ENCODE measurements at regions not wholly inside any gene's neighbourhood (a gene's known extent, or its start where the extent isn't known, plus 50 kb on each side); places are given as distances from the start of the nearest gene placed in this dataset.

DNA sequence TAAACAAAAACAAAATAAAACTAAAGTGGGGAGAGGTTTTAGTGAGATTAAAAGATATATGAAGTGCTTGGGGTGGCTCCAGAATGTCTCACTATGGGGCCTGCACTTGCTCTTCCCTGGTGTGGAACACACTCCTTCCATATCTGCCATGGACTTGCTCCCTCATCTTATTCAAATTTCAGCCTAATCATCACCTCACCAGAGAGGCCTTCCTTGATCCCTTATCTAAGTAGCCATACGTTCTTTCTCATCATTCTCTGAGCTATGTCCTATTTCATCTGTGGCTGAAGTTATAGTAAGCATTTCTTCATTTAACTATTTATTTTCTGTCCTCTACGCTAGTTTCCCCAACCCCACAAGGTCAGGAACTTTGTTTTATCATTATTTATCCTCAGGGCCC, 511.7 kb downstream of the NTRK3 start:
- TF ChIP-seq, protein P1, sequence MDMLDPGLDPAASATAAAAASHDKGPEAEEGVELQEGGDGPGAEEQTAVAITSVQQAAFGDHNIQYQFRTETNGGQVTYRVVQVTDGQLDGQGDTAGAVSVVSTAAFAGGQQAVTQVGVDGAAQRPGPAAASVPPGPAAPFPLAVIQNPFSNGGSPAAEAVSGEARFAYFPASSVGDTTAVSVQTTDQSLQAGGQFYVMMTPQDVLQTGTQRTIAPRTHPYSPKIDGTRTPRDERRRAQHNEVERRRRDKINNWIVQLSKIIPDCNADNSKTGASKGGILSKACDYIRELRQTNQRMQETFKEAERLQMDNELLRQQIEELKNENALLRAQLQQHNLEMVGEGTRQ (IDR thresholded peaks at IDR 0.05): no peak
- TF ChIP-seq RAD21 (conservative IDR thresholded peaks at IDR 0.05 in 1 of 2, IDR thresholded peaks at IDR 0.05 in 1 of 2) (no peak), ZC3H11A (IDR thresholded peaks at IDR 0.05) (no peak), POLR2A (IDR thresholded peaks at IDR 0.05; ENCODE audit: low read length) (no peak), RCOR1 (IDR thresholded peaks at IDR 0.05; ENCODE audit: low read depth, low read length) (no peak), EP300 (IDR thresholded peaks at IDR 0.05) (no peak), JUN (IDR thresholded peaks at IDR 0.05) (no peak), HDAC2 (IDR thresholded peaks at IDR 0.05) (no peak), ZSCAN20 (CRISPR knock-in tag; IDR thresholded peaks at IDR 0.05) (no peak)
- TF ChIP-seq, protein P2, sequence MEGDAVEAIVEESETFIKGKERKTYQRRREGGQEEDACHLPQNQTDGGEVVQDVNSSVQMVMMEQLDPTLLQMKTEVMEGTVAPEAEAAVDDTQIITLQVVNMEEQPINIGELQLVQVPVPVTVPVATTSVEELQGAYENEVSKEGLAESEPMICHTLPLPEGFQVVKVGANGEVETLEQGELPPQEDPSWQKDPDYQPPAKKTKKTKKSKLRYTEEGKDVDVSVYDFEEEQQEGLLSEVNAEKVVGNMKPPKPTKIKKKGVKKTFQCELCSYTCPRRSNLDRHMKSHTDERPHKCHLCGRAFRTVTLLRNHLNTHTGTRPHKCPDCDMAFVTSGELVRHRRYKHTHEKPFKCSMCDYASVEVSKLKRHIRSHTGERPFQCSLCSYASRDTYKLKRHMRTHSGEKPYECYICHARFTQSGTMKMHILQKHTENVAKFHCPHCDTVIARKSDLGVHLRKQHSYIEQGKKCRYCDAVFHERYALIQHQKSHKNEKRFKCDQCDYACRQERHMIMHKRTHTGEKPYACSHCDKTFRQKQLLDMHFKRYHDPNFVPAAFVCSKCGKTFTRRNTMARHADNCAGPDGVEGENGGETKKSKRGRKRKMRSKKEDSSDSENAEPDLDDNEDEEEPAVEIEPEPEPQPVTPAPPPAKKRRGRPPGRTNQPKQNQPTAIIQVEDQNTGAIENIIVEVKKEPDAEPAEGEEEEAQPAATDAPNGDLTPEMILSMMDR (IDR thresholded peaks at IDR 0.05): no peak
- TF ChIP-seq, protein P3, sequence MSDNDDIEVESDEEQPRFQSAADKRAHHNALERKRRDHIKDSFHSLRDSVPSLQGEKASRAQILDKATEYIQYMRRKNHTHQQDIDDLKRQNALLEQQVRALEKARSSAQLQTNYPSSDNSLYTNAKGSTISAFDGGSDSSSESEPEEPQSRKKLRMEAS (IDR thresholded peaks at IDR 0.05): no peak
